ENCODE measurements at regions not wholly inside any gene's neighbourhood (a gene's known extent, or its start where the extent isn't known, plus 50 kb on each side); places are given as distances from the start of the nearest gene placed in this dataset.

GRCh38 chr4:106677213-106677612 is 308.6 kb upstream of the GIMD1 start:
- no peak for DNase-seq (ENCODE audit: low spot score)

GRCh38 chr4:106676173-106676921 is 307.8 kb upstream of the GIMD1 start:
- no peak for DNase-seq (ENCODE audit: low spot score)

- DNase-seq (ENCODE audit: low spot score): no peak
Observed at GRCh38 chr4:106671716-106672115, 303.1 kb upstream of the GIMD1 start.

GRCh38 chr4:106670976-106671375 is 302.4 kb upstream of the GIMD1 start:
- no peak for DNase-seq (ENCODE audit: low spot score)

- no peak for DNase-seq (ENCODE audit: low spot score)
Observed at GRCh38 chr4:106659371-106659770, 290.8 kb upstream of the GIMD1 start.

GRCh38 chr4:106652095-106652494 is 283.5 kb upstream of the GIMD1 start:
- no peak for DNase-seq (ENCODE audit: low spot score)

- no peak for DNase-seq (ENCODE audit: low spot score)
Observed at GRCh38 chr4:106650701-106651100, 282.1 kb upstream of the GIMD1 start.

GRCh38 chr4:106647451-106647850 is 278.9 kb upstream of the GIMD1 start:
- no peak for DNase-seq (ENCODE audit: low spot score)

GRCh38 chr4:106629268-106629625 is 260.7 kb upstream of the GIMD1 start:
- DNase-seq (ENCODE audit: low spot score): peak; percentile 6

- DNase-seq (ENCODE audit: low spot score): no peak
Observed at GRCh38 chr4:106628586-106629267, 260.1 kb upstream of the GIMD1 start.

- no peak for DNase-seq (ENCODE audit: low spot score)
Observed at GRCh38 chr4:106627051-106627450, 258.5 kb upstream of the GIMD1 start.

- no peak for DNase-seq (ENCODE audit: low spot score)
Observed at GRCh38 chr4:106624671-106625070, 256.1 kb upstream of the GIMD1 start.

- DNase-seq (ENCODE audit: low spot score): no peak
Observed at GRCh38 chr4:106618956-106619355, 250.4 kb upstream of the GIMD1 start.

GRCh38 chr4:106615961-106616360 is 247.4 kb upstream of the GIMD1 start:
- no peak for DNase-seq (ENCODE audit: low spot score)

GRCh38 chr4:106615410-106615945 is 246.9 kb upstream of the GIMD1 start:
- DNase-seq (ENCODE audit: low spot score): no peak

GRCh38 chr4:106614441-106614840 is 245.9 kb upstream of the GIMD1 start:
- DNase-seq (ENCODE audit: low spot score): no peak

- no peak for DNase-seq (ENCODE audit: low spot score)
Observed at GRCh38 chr4:106609917-106610316, 241.3 kb upstream of the GIMD1 start.

GRCh38 chr4:106607558-106607957 is 239.0 kb upstream of the GIMD1 start:
- DNase-seq (ENCODE audit: low spot score): no peak

GRCh38 chr4:106604319-106605051 is 235.9 kb upstream of the GIMD1 start:
- DNase-seq (ENCODE audit: low spot score): no peak

GRCh38 chr4:106603471-106603870 is 234.9 kb upstream of the GIMD1 start:
- DNase-seq (ENCODE audit: low spot score): no peak

GRCh38 chr4:106602711-106603110 is 234.1 kb upstream of the GIMD1 start:
- DNase-seq (ENCODE audit: low spot score): no peak

GRCh38 chr4:106601519-106601918 is 232.9 kb upstream of the GIMD1 start:
- DNase-seq (ENCODE audit: low spot score): peak; percentile 8

GRCh38 chr4:106595906-106596305 is 227.3 kb upstream of the GIMD1 start:
- no peak for DNase-seq (ENCODE audit: low spot score)
